ENCODE measurements at regions not wholly inside any gene's neighbourhood (a gene's known extent, or its start where the extent isn't known, plus 50 kb on each side); places are given as distances from the start of the nearest gene placed in this dataset.

- ChIA-PET CTCF (ENCODE audit: low intra/inter-chr PET ratio, low total read pairs) (no interaction called here), POLR2A (no interaction called here)
- Histone ChIP-seq H3K4me3 (replicated peaks in 1 of 3; ENCODE audit: insufficient read depth in 1 of 3, low read depth in 2 of 3, low read length in 3 of 3) (no peak overlapping the region), H3K36me3 (replicated peaks in 1 of 2; ENCODE audit: control insufficient read depth in 1 of 2, insufficient read depth in 2 of 2, low read length in 2 of 2) (no peaks in the 10 kb centered on the region), H2AFZ (ENCODE audit: low read length) (no peak overlapping the region), H3K9me3 (ENCODE audit: low read length) (no peaks in the 10 kb centered on the region), H4K20me1 (ENCODE audit: insufficient read depth, low read length) (no peaks in the 10 kb centered on the region), H3K4me2 (ENCODE audit: low read depth, low read length) (no peak overlapping the region), H3K9ac (ENCODE audit: insufficient read depth, low read depth, low read length) (no peak overlapping the region), H3K27me3 (ENCODE audit: control insufficient read depth in 1 of 2, insufficient read depth in 2 of 2, low read length in 2 of 2) (no peaks in the 10 kb centered on the region), H3K27ac (ENCODE audit: extremely low read length, insufficient read depth, low read length) (no peak overlapping the region), H3K4me1 (ENCODE audit: insufficient read depth, low read length) (no peaks in the 10 kb centered on the region), H3K79me2 (ENCODE audit: insufficient read depth, low read length) (no peaks in the 10 kb centered on the region)
- DNase-seq (ENCODE audit: low spot score) (no peak), ATAC-seq (no peak), FAIRE-seq (no peak)
- intact Hi-C loops (cut with micrococcal nuclease; ENCODE audit: unreplicated experiment) (no loop called here), in situ Hi-C loops (cut with HindIII; ENCODE audit: extremely low pct_ligation_motif_present, low pct_unique_long_range_greater_than_20kb) (no loop called here)
- WGBS (ENCODE audit: low lambda C conversion rate), result 0% methylated on average over 2 of the region's 3 CpGs
- no TSS peak for BruUV-seq (replicated peaks)
- no peak for TF ChIP-seq SUZ12 (IDR thresholded peaks at IDR 0.05; ENCODE audit: low read depth, low read length)
- no peak for TF ChIP-seq TRIM22 (IDR thresholded peaks at IDR 0.05)
- no peak for TF ChIP-seq SSRP1 (CRISPR knock-in tag; IDR thresholded peaks at IDR 0.05)
- no peak for TF ChIP-seq FOXA1 (IDR thresholded peaks at IDR 0.05)
- TF ChIP-seq FOXA1 (CRISPR knock-in tag; IDR thresholded peaks at IDR 0.05), result no peak
- no peak for TF ChIP-seq HES4 (CRISPR knock-in tag; IDR thresholded peaks at IDR 0.05; ENCODE audit: borderline replicate concordance)
- TF ChIP-seq POLR2AphosphoS2 (IDR thresholded peaks at IDR 0.05; ENCODE audit: low read depth, low read length), result no peak
- no peak for TF ChIP-seq NR2F2 (IDR thresholded peaks at IDR 0.05; ENCODE audit: borderline replicate concordance, low read depth)
- no peak for TF ChIP-seq ZNF362 (CRISPR knock-in tag; IDR thresholded peaks at IDR 0.05; ENCODE audit: borderline replicate concordance)
- TF ChIP-seq LRRFIP1 (CRISPR knock-in tag; conservative IDR thresholded peaks at IDR 0.05), result no peak
- no peak for TF ChIP-seq TAF15 (IDR thresholded peaks at IDR 0.05; ENCODE audit: low read depth, low read length, poor library complexity, severe bottlenecking)
- TF ChIP-seq HNRNPUL1 (IDR thresholded peaks at IDR 0.05; ENCODE audit: low read depth, low read length), result no peak
- TF ChIP-seq MLX (CRISPR knock-in tag; IDR thresholded peaks at IDR 0.05), result no peak
- no peak for TF ChIP-seq ZNF232 (CRISPR knock-in tag; IDR thresholded peaks at IDR 0.05; ENCODE audit: borderline replicate concordance)
- TF ChIP-seq ZNF484 (CRISPR knock-in tag; IDR thresholded peaks at IDR 0.05; ENCODE audit: borderline replicate concordance, low read depth), result no peak
- no peak for TF ChIP-seq SMARCE1 (IDR thresholded peaks at IDR 0.05; ENCODE audit: borderline replicate concordance)
- no peak for TF ChIP-seq ZNF335 (CRISPR knock-in tag; IDR thresholded peaks at IDR 0.05)
- no peak for TF ChIP-seq ZNF512 (CRISPR knock-in tag; IDR thresholded peaks at IDR 0.05)
- TF ChIP-seq MED13 (CRISPR knock-in tag; IDR thresholded peaks at IDR 0.05), result no peak
- TF ChIP-seq ZNF577 (CRISPR knock-in tag; IDR thresholded peaks at IDR 0.05; ENCODE audit: borderline replicate concordance, low read depth), result no peak
These were observed 682.2 kb upstream of the AMOT start for GRCh38 chrX:113522814-113523213.
